ENCODE measurements at regions not wholly inside any gene's neighbourhood (a gene's known extent, or its start where the extent isn't known, plus 50 kb on each side); places are given as distances from the start of the nearest gene placed in this dataset.

- ATAC-seq (no peak), DNase-seq (ENCODE audit: low read depth, low spot score) (no peak)
- TF ChIP-seq SIN3A (IDR thresholded peaks at IDR 0.05; ENCODE audit: borderline replicate concordance, insufficient read depth, low read depth, low read length), result no peak
- TF ChIP-seq, protein P1, sequence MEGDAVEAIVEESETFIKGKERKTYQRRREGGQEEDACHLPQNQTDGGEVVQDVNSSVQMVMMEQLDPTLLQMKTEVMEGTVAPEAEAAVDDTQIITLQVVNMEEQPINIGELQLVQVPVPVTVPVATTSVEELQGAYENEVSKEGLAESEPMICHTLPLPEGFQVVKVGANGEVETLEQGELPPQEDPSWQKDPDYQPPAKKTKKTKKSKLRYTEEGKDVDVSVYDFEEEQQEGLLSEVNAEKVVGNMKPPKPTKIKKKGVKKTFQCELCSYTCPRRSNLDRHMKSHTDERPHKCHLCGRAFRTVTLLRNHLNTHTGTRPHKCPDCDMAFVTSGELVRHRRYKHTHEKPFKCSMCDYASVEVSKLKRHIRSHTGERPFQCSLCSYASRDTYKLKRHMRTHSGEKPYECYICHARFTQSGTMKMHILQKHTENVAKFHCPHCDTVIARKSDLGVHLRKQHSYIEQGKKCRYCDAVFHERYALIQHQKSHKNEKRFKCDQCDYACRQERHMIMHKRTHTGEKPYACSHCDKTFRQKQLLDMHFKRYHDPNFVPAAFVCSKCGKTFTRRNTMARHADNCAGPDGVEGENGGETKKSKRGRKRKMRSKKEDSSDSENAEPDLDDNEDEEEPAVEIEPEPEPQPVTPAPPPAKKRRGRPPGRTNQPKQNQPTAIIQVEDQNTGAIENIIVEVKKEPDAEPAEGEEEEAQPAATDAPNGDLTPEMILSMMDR (IDR thresholded peaks at IDR 0.05), result no peak
- TF ChIP-seq POLR2AphosphoS5 (IDR thresholded peaks at IDR 0.05; ENCODE audit: low read depth, low read length), result no peak
- no peak for TF ChIP-seq TCF7L2 (IDR thresholded peaks at IDR 0.05; ENCODE audit: low read depth, low read length)
- intact Hi-C loops (cut with micrococcal nuclease; ENCODE audit: unreplicated experiment) (no loop called here), in situ Hi-C loops (cut with HindIII; ENCODE audit: low pct_unique_long_range_greater_than_20kb, low sequenced_read_pairs) (no loop called here)
- Histone ChIP-seq H3K4me1 (ENCODE audit: control insufficient read depth, insufficient read depth, low read length) (no peaks in the 10 kb centered on the region), H3K4me3 (ENCODE audit: low read depth in 2 of 2, low read length in 2 of 2) (no peak overlapping the region), H3K9me3 (ENCODE audit: control insufficient read depth, insufficient read depth, low read depth, low read length) (no peaks in the 10 kb centered on the region; the same call in 1 of the 2 replicates), H3K27ac (ENCODE audit: low read length) (no peak overlapping the region), H3K36me3 (ENCODE audit: control insufficient read depth, insufficient read depth, low read length) (no peaks in the 10 kb centered on the region), H3K27me3 (ENCODE audit: control insufficient read depth, insufficient read depth, low read length) (no peaks in the 10 kb centered on the region)
- ChIA-PET CTCF (no interaction called here), POLR2A (no interaction called here)
- no TSS peak for BruUV-seq (replicated peaks)
Observed at GRCh38 chr2:142769761-142770160, 107.7 kb upstream of the KYNU start.

- no TSS peak for BruUV-seq (replicated peaks)
- intact Hi-C loops (cut with micrococcal nuclease; ENCODE audit: unreplicated experiment), result no loop called here
- H3K9me3 ChIP-seq (ENCODE audit: control insufficient read depth, insufficient read depth, low read depth, low read length), result no peaks in the 10 kb centered on the region; the same call in 1 of the 2 replicates
- TF ChIP-seq, protein P1 (IDR thresholded peaks at IDR 0.05), result no peak
- no peak for TF ChIP-seq TCF7L2 (IDR thresholded peaks at IDR 0.05; ENCODE audit: low read depth, low read length)
- no peak for TF ChIP-seq SIN3A (IDR thresholded peaks at IDR 0.05; ENCODE audit: borderline replicate concordance, insufficient read depth, low read depth, low read length)
- no peak for TF ChIP-seq REST (IDR thresholded peaks at IDR 0.05; ENCODE audit: insufficient read depth in 1 of 2, low read depth in 2 of 2, low read length in 1 of 2)
- TF ChIP-seq POLR2AphosphoS5 (IDR thresholded peaks at IDR 0.05; ENCODE audit: low read depth, low read length), result no peak
- no peaks in the 10 kb centered on the region for H3K36me3 ChIP-seq (ENCODE audit: control insufficient read depth, insufficient read depth, low read length)
- in situ Hi-C loops (cut with HindIII; ENCODE audit: low pct_unique_long_range_greater_than_20kb, low sequenced_read_pairs), result no loop called here
- H3K4me1 ChIP-seq (ENCODE audit: control insufficient read depth, insufficient read depth, low read length), result no peaks in the 10 kb centered on the region
- no peak overlapping the region for H3K4me3 ChIP-seq (ENCODE audit: low read depth in 2 of 2, low read length in 2 of 2)
- no peaks in the 10 kb centered on the region for H3K27me3 ChIP-seq (ENCODE audit: control insufficient read depth, insufficient read depth, low read length)
- ChIA-PET POLR2A (no interaction called here), CTCF (no interaction called here)
- DNase-seq (ENCODE audit: low read depth, low spot score) (no peak), ATAC-seq (no peak)
- H3K27ac ChIP-seq (ENCODE audit: low read length), result no peak overlapping the region
Observed at GRCh38 chr2:142767847-142768246, 109.6 kb upstream of the KYNU start.
